HepG2 (cell line): ENCODE measurements at regions not wholly inside any gene's neighbourhood (a gene's known extent, or its start where the extent isn't known, plus 50 kb on each side); places are given as distances from the start of the nearest gene placed in this dataset.
A peak's percentile ranks its signal among the peaks of the same experiment; 100 is the strongest.

Experiments
- ATAC-seq: fragments of 200-7000 bp; cut with Tn5 transposase; 3 replicates; pipeline ENCODE4 v1.9.1; 2020; ENCODE audit warnings: mild to moderate bottlenecking, moderate library complexity
- BruUV-seq: library from RNA; stranded (reverse); fragments of 400-500 nt; replicated peaks from 2 replicates; lab custom pipeline; 2021; lab: Mats Ljungman, UMichigan
- CTCF ChIA-PET: fragments of 300-600 bp; formaldehyde crosslinking; extraction: SDS; loops from one replicate; lab custom pipeline; 2021; ENCODE audit warnings: low total read pairs, inconsistent platforms, low intra/inter-chr PET ratio; lab: Yijun Ruan, JAX
- POLR2A ChIA-PET: fragments of 350-600 bp; sonication (Branson Sonifier 250); formaldehyde crosslinking; loops from one replicate; lab custom pipeline; 2020; ENCODE audit warnings: antibody characterized with exemption, inconsistent platforms; lab: Yijun Ruan, JAX
- DNase-seq: peaks from one replicate; pipeline ENCODE4 v3.0.0-alpha.2; 2015; ENCODE audit warnings: low spot score
- FAIRE-seq: peaks from 3 replicates; lab custom pipeline; 2011; peaks lifted over from hg19 to GRCh38; lab: Jason Lieb, UNC
- H2AFZ ChIP-seq: one replicate; pipeline ENCODE4 v1.6.1; 2011; ENCODE audit warnings: low read length, inconsistent platforms
- H3K27ac ChIP-seq: fragments of 300-600 bp; 3 replicates; pipeline ENCODE4 v1.8.0; 2011; ENCODE audit warnings: mixed run types, mild to moderate bottlenecking, mixed read lengths, low read length, inconsistent platforms; ENCODE audit not compliant: insufficient read depth; ENCODE audit errors: extremely low read length
- H3K27me3 ChIP-seq, 2 experiments: fragments of 200-600 bp in 1 of 2; 2 replicates in 1 of 2; 3 replicates in 1 of 2; pipeline versions ENCODE4 v1.6.0 to v1.8.0; 2011; ENCODE audit warnings: low read length in 2 of 2, mild to moderate bottlenecking in 2 of 2, moderate library complexity in 2 of 2, inconsistent platforms in 1 of 2; ENCODE audit not compliant: insufficient read depth in 2 of 2, control insufficient read depth in 1 of 2
- H3K36me3 ChIP-seq, 2 experiments: fragments of 200-600 bp in 1 of 2; replicated peaks in 1 of 2; 2 replicates in 1 of 2; 3 replicates in 1 of 2; pipeline versions ENCODE4 v1.5.1 to v1.8.0; 2011; ENCODE audit warnings: low read length in 2 of 2, inconsistent platforms in 1 of 2; ENCODE audit not compliant: insufficient read depth in 2 of 2, control insufficient read depth in 1 of 2
- H3K4me1 ChIP-seq: 2 replicates; pipeline ENCODE4 v1.5.1; 2012; ENCODE audit warnings: low read length, inconsistent platforms; ENCODE audit not compliant: insufficient read depth
- H3K4me2 ChIP-seq: 2 replicates; pipeline ENCODE4 v1.6.0; 2011; ENCODE audit warnings: low read depth, low read length, inconsistent platforms
- H3K4me3 ChIP-seq, 3 experiments: fragments of 200-600 bp in 1 of 3; sonication (generic), shearing (Covaris generic) in 1 of 3; replicated peaks in 1 of 3; 2 replicates each; pipeline ENCODE4 v1.5.1; 2011 to 2016; ENCODE audit warnings: low read length in 3 of 3, inconsistent platforms in 2 of 3, low read depth in 2 of 3, mild to moderate bottlenecking in 2 of 3, control low read depth in 1 of 3, mixed read lengths in 1 of 3; ENCODE audit not compliant: insufficient read depth in 1 of 3
- H3K79me2 ChIP-seq: one replicate; pipeline ENCODE4 v1.6.1; 2011; ENCODE audit warnings: low read length, inconsistent platforms; ENCODE audit not compliant: insufficient read depth
- H3K9ac ChIP-seq: 2 replicates; pipeline ENCODE4 v1.6.0; 2011; ENCODE audit warnings: mild to moderate bottlenecking, low read depth, low read length, inconsistent platforms; ENCODE audit not compliant: insufficient read depth
- H3K9me3 ChIP-seq: 2 replicates; pipeline ENCODE4 v1.5.1; 2012; ENCODE audit warnings: mild to moderate bottlenecking, low read length
- H4K20me1 ChIP-seq: 2 replicates; pipeline ENCODE4 v1.6.0; 2011; ENCODE audit warnings: inconsistent platforms, mild to moderate bottlenecking, low read length, moderate library complexity; ENCODE audit not compliant: insufficient read depth
- ATF7 ChIP-seq, 2 experiments: fragments of 450-650 bp in 1 of 2; sonication (generic) in 1 of 2; formaldehyde crosslinking in 1 of 2; IDR thresholded peaks; 2 replicates each; pipeline versions ENCODE4 v1.4.0 to v1.6.1; 2016 to 2020; ENCODE audit warnings: antibody characterized with exemption in 1 of 2, mild to moderate bottlenecking in 1 of 2, missing genetic modification reagents in 1 of 2
- CREB1 ChIP-seq, 2 experiments: fragments of 450-650 bp in 1 of 2; IDR thresholded peaks; 2 replicates each; pipeline ENCODE4 v1.6.1; 2016 to 2017; ENCODE audit warnings: control low read depth in 1 of 2, mild to moderate bottlenecking in 1 of 2, missing compliant biosample characterization in 1 of 2, missing genetic modification characterization in 1 of 2
- HDAC2 ChIP-seq: sonication (generic); formaldehyde crosslinking; IDR thresholded peaks from 2 replicates; pipeline ENCODE4 v1.4.0; 2020; ENCODE audit warnings: missing genetic modification reagents
- KLF13 ChIP-seq: sonication (generic); formaldehyde crosslinking; IDR thresholded peaks from 2 replicates; pipeline ENCODE4 v1.4.0; 2020; ENCODE audit warnings: mild to moderate bottlenecking, missing genetic modification reagents
- MBD4 ChIP-seq: IDR thresholded peaks from 2 replicates; pipeline ENCODE4 v1.6.1; 2012; ENCODE audit warnings: low read length, inconsistent platforms, borderline replicate concordance
- MED1 ChIP-seq: sonication (generic); formaldehyde crosslinking; IDR thresholded peaks from 2 replicates; pipeline ENCODE4 v1.4.0; 2020; ENCODE audit warnings: missing genetic modification reagents
- NFRKB ChIP-seq: fragments of 450-650 bp; IDR thresholded peaks from 2 replicates; pipeline ENCODE4 v1.6.1; 2017
- POLR2G ChIP-seq: fragments of 200-400 bp; formaldehyde crosslinking; IDR thresholded peaks from 2 replicates; pipeline ENCODE4 v1.6.1; 2018; ENCODE audit warnings: mild to moderate bottlenecking, low read depth, low read length, moderate library complexity
- SAFB2 ChIP-seq: sonication (generic); formaldehyde crosslinking; IDR thresholded peaks from 2 replicates; pipeline ENCODE4 v1.5.1; 2020; ENCODE audit warnings: missing genetic modification reagents, low read depth, mild to moderate bottlenecking, borderline replicate concordance
- TBL1XR1 ChIP-seq: fragments of 150-350 bp; IDR thresholded peaks from 2 replicates; pipeline ENCODE4 v1.6.1; 2014; ENCODE audit warnings: borderline replicate concordance, low read length; ENCODE audit not compliant: partially characterized antibody
- ZBTB4 ChIP-seq: sonication (generic); formaldehyde crosslinking; IDR thresholded peaks from 2 replicates; pipeline ENCODE4 v1.4.0; 2020; ENCODE audit warnings: missing genetic modification reagents, mild to moderate bottlenecking, borderline replicate concordance
- ZFY ChIP-seq: sonication (generic); formaldehyde crosslinking; IDR thresholded peaks from 2 replicates; pipeline ENCODE4 v1.4.0; 2020; ENCODE audit warnings: missing genetic modification reagents
- ZNF230 ChIP-seq: sonication (generic); formaldehyde crosslinking; IDR thresholded peaks from 2 replicates; pipeline ENCODE4 v1.4.0; 2020; ENCODE audit warnings: mild to moderate bottlenecking, missing genetic modification reagents
- ZNF460 ChIP-seq: sonication (generic); formaldehyde crosslinking; IDR thresholded peaks from 2 replicates; pipeline ENCODE4 v1.5.1; 2020; ENCODE audit warnings: missing genetic modification reagents, mild to moderate bottlenecking, borderline replicate concordance
- ZNF652 ChIP-seq: IDR thresholded peaks from 2 replicates; pipeline ENCODE4 v1.6.1; 2016; ENCODE audit warnings: low read depth, borderline replicate concordance
- ZNF839 ChIP-seq: sonication (generic); formaldehyde crosslinking; IDR thresholded peaks from 2 replicates; pipeline ENCODE4 v1.4.0; 2020; ENCODE audit warnings: missing genetic modification reagents, mild to moderate bottlenecking, borderline replicate concordance
- ZSCAN31 ChIP-seq: sonication (generic); formaldehyde crosslinking; IDR thresholded peaks from 2 replicates; pipeline ENCODE4 v1.5.0; 2020; ENCODE audit warnings: low read depth, mild to moderate bottlenecking, missing genetic modification reagents
- whole genome bisulfite sequencing: methylation state at CpG from one replicate; pipeline ENCODE4 v1.1.6; 2017; ENCODE audit warnings: low lambda C conversion rate; 5-methylcytosine and 5-hydroxymethylcytosine counted together
- in situ Hi-C: cut with HindIII; loops from 2 replicates; pipeline ENCODE4 v1.10.0; 2017; ENCODE audit warnings: low pct_unique_long_range_greater_than_20kb; ENCODE audit not compliant: extremely low pct_ligation_motif_present
- intact Hi-C: fragments of 100-400 bp; cut with micrococcal nuclease; formaldehyde crosslinking; loops from one replicate; pipeline ENCODE4 v1.10.0; 2022; ENCODE audit not compliant: unreplicated experiment

DNA sequence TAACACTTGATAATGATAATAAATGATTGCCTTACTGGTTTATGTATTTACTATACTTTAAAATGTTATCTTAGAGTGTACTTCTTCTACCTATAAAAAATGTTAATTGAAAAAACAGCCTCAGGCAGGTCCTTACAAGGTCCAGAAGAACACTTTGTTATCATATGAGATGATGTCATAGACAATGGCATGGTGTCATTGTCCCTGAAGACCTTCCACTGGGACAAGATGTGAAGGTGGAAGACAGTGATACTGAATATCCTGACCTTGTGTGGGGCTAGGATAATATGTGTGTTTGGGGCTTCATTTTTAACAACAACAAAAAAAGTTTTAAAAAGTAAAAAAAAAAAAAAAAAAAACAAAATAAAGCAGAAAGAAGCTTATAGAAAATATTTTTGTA is 342.2 kb upstream of the KYNU start:
- intact Hi-C loops, result no loop called here
- DNase-seq, result no peak
- no TSS peak for BruUV-seq
- no peak for FAIRE-seq
- ChIA-PET POLR2A (no interaction called here), CTCF (no interaction called here)
- Histone ChIP-seq H3K9ac (no peak overlapping the region), H3K79me2 (no peaks in the 10 kb centered on the region), H3K27me3 (peaks cover 0 to 3% of the 10 kb centered on the region in 2 experiments; a peak in 1 of 5 replicates), H3K9me3 (no peaks in the 10 kb centered on the region), H3K27ac (no peak overlapping the region), H3K4me2 (no peak overlapping the region), H4K20me1 (no peaks in the 10 kb centered on the region), H2AFZ (no peak overlapping the region), H3K4me1 (no peaks in the 10 kb centered on the region), H3K36me3 (no peaks in the 10 kb centered on the region), H3K4me3 (no peak overlapping the region)
- in situ Hi-C loops, result no loop called here
- ATAC-seq, result no peak
- TF ChIP-seq ZNF460 (CRISPR knock-in tag), result no peak
- peak; percentile 33; the same call in 1 of the 2 replicates for TF ChIP-seq CREB1 (IDR thresholded peaks at IDR 0.05)
- no peak for TF ChIP-seq CREB1 (CRISPR knock-in tag; IDR thresholded peaks at IDR 0.05)
- peak; percentile 87 for TF ChIP-seq ATF7 (IDR thresholded peaks at IDR 0.05)
- TF ChIP-seq ATF7 (CRISPR knock-in tag; IDR thresholded peaks at IDR 0.05), result no peak

- intact Hi-C loops, result no loop called here
- POLR2A ChIA-PET, result no interaction called here
- CTCF ChIA-PET, result no interaction called here
- TF ChIP-seq ZBTB4, result no peak
- no peak for TF ChIP-seq ZSCAN31
- TF ChIP-seq TBL1XR1, result no peak
- TF ChIP-seq ZNF652 (CRISPR knock-in tag), result no peak
- TF ChIP-seq ZNF230 (CRISPR knock-in tag), result no peak
- no peak for TF ChIP-seq ZNF839 (CRISPR knock-in tag)
- no peak for TF ChIP-seq HDAC2
- no peak for TF ChIP-seq SAFB2 (CRISPR knock-in tag)
- TF ChIP-seq KLF13 (CRISPR knock-in tag), result no peak
- no peak for TF ChIP-seq MED1 (CRISPR knock-in tag)
- TF ChIP-seq MBD4, result no peak
- no peak for TF ChIP-seq NFRKB
- TF ChIP-seq ZFY, result no peak
- TF ChIP-seq POLR2G, result no peak
Measured at GRCh38 chr2:142533177-142533576, 344.3 kb upstream of the KYNU start.

More at GRCh38 chr2:142533177-142533576, 344.3 kb upstream of the KYNU start:
- no peaks in the 10 kb centered on the region for H3K36me3 ChIP-seq
- DNase-seq, result no peak
- H3K4me2 ChIP-seq, result no peak overlapping the region
- no peaks in the 10 kb centered on the region for H3K9me3 ChIP-seq
- no peak overlapping the region for H3K27ac ChIP-seq
- no peaks in the 10 kb centered on the region for H3K4me1 ChIP-seq
- in situ Hi-C loops, result no loop called here
- H3K27me3 ChIP-seq, result no peaks in the 10 kb centered on the region; a peak in 1 of 5 replicates
- H3K9ac ChIP-seq, result no peak overlapping the region
- WGBS, result 7% methylated on average over 5 of the region's 5 CpGs
- no peak for ATAC-seq
- no peaks in the 10 kb centered on the region for H3K79me2 ChIP-seq
- no peak for FAIRE-seq
- no peak overlapping the region for H2AFZ ChIP-seq
- H4K20me1 ChIP-seq, result no peaks in the 10 kb centered on the region
- no TSS peak for BruUV-seq
- H3K4me3 ChIP-seq, result no peak overlapping the region
